Endothelial cell of umbilical vein (primary cell): ENCODE measurements at regions not wholly inside any gene's neighbourhood (a gene's known extent, or its start where the extent isn't known, plus 50 kb on each side); places are given as distances from the start of the nearest gene placed in this dataset.

Source experiments
- BruUV-seq: library from RNA; stranded (reverse); fragments of 400-500 nt; replicated peaks from 2 replicates; lab custom pipeline; 2021; lab: Mats Ljungman, UMichigan
- CTCF ChIA-PET: fragments of 300-600, 350-600 bp; sonication (Branson Sonifier 250); formaldehyde crosslinking; loops from one replicate; lab custom pipeline; 2021; ENCODE audit warnings: antibody characterized with exemption, inconsistent platforms; lab: Charles Lee
- POLR2A ChIA-PET: fragments of 300-600, 350-600 bp; sonication (Branson Sonifier 250); formaldehyde crosslinking; loops from one replicate; lab custom pipeline; 2021; ENCODE audit warnings: antibody characterized with exemption, inconsistent platforms; lab: Charles Lee
- DNase-seq: peaks from one replicate; pipeline ENCODE4 v3.0.0-alpha.2; 2011; ENCODE audit warnings: low read depth, low spot score
- FAIRE-seq: peaks from 2 replicates; lab custom pipeline; 2011; peaks lifted over from hg19 to GRCh38; lab: Jason Lieb, UNC
- H2AFZ ChIP-seq: 2 replicates; pipeline ENCODE4 v1.6.0; 2012; ENCODE audit warnings: low read depth, low read length, control low read depth, inconsistent platforms
- H3K27ac ChIP-seq: 2 replicates; pipeline ENCODE4 v1.5.1; 2011; ENCODE audit warnings: low read depth, mild to moderate bottlenecking, control low read depth, low read length, moderate library complexity; ENCODE audit not compliant: insufficient read depth
- H3K27me3 ChIP-seq, 2 experiments: 2 replicates each; pipeline versions ENCODE4 v1.6.0 to v1.6.1; 2011; ENCODE audit warnings: low read length in 2 of 2, mixed read lengths in 1 of 2; ENCODE audit not compliant: control insufficient read depth in 2 of 2, insufficient read depth in 2 of 2
- H3K36me3 ChIP-seq, 2 experiments: 2 replicates in 1 of 2; 3 replicates in 1 of 2; pipeline ENCODE4 v1.5.1; 2011; ENCODE audit warnings: low read length in 2 of 2, mild to moderate bottlenecking in 1 of 2, moderate library complexity in 1 of 2; ENCODE audit not compliant: control insufficient read depth in 2 of 2, insufficient read depth in 2 of 2; ENCODE audit errors: extremely low read depth in 1 of 2
- H3K4me1 ChIP-seq: 3 replicates; pipeline ENCODE4 v1.5.1; 2011; ENCODE audit warnings: mild to moderate bottlenecking, low read length; ENCODE audit not compliant: control insufficient read depth, insufficient read depth; ENCODE audit errors: extremely low read depth
- H3K4me2 ChIP-seq: 2 replicates; pipeline ENCODE4 v1.6.1; 2011; ENCODE audit warnings: low read length, control low read depth, mixed read lengths; ENCODE audit not compliant: insufficient read depth
- H3K4me3 ChIP-seq, 3 experiments: fragments of 200-600 bp in 1 of 3; sonication (generic), shearing (Covaris generic) in 1 of 3; replicated peaks in 1 of 3; 2 replicates each; pipeline ENCODE4 v1.5.1; 2011 to 2016; ENCODE audit warnings: control low read depth in 3 of 3, low read length in 3 of 3, mild to moderate bottlenecking in 2 of 3, inconsistent platforms in 1 of 3, low read depth in 1 of 3, moderate library complexity in 1 of 3; ENCODE audit not compliant: insufficient read depth in 1 of 3
- H3K79me2 ChIP-seq: 2 replicates; pipeline ENCODE4 v1.6.0; 2012; ENCODE audit warnings: low read length, inconsistent platforms; ENCODE audit not compliant: control insufficient read depth, insufficient read depth
- H3K9ac ChIP-seq: replicated peaks from 2 replicates; pipeline ENCODE3; 2011; ENCODE audit warnings: low read length, control low read depth; ENCODE audit not compliant: insufficient read depth; ENCODE audit errors: extremely low read depth
- H3K9me1 ChIP-seq: replicated peaks from 3 replicates; pipeline ENCODE4 v1.6.0; 2011; ENCODE audit warnings: mild to moderate bottlenecking, low read length; ENCODE audit not compliant: control insufficient read depth, insufficient read depth; ENCODE audit errors: extremely low read depth
- H3K9me3 ChIP-seq: replicated peaks from 2 replicates; pipeline ENCODE4 v1.5.1; 2012; ENCODE audit warnings: low read length, inconsistent platforms; ENCODE audit not compliant: control insufficient read depth, insufficient read depth
- H4K20me1 ChIP-seq: replicated peaks from 2 replicates; pipeline ENCODE3; 2011; ENCODE audit warnings: mild to moderate bottlenecking, low read length; ENCODE audit not compliant: control insufficient read depth, insufficient read depth; ENCODE audit errors: extremely low read depth
- CTCF ChIP-seq, 2 donors: IDR thresholded peaks; 1 replicate in 1 of 2; 2 replicates in 1 of 2; pipeline ENCODE4 v1.5.1; 2011; ENCODE audit warnings: low read length in 2 of 2, mild to moderate bottlenecking in 2 of 2, moderate library complexity in 2 of 2, control low read depth in 1 of 2, inconsistent platforms in 1 of 2, low read depth in 1 of 2; ENCODE audit not compliant: insufficient read depth in 1 of 2; ENCODE audit errors: extremely low read depth in 1 of 2
- EZH2 ChIP-seq: IDR thresholded peaks from 2 replicates; pipeline ENCODE4 v1.6.1; 2012; ENCODE audit warnings: borderline replicate concordance, low read depth, mild to moderate bottlenecking, moderate library complexity, low read length, inconsistent platforms; ENCODE audit not compliant: severe bottlenecking
- FOS ChIP-seq: IDR thresholded peaks from 2 replicates; pipeline ENCODE4 v1.6.1; 2011; ENCODE audit warnings: mild to moderate bottlenecking, low read length, moderate library complexity, borderline replicate concordance; ENCODE audit not compliant: insufficient read depth
- GATA2 ChIP-seq: IDR thresholded peaks from 2 replicates; pipeline ENCODE4 v1.7.0; 2011; ENCODE audit warnings: low read depth, mild to moderate bottlenecking, moderate library complexity, mixed read lengths, low read length; ENCODE audit not compliant: insufficient read length, insufficient read depth
- JUN ChIP-seq: IDR thresholded peaks from 2 replicates; pipeline ENCODE4 v1.6.1; 2011; ENCODE audit warnings: borderline replicate concordance, low read depth; ENCODE audit not compliant: insufficient read length, insufficient read depth
- MAX ChIP-seq: IDR thresholded peaks from 2 replicates; pipeline ENCODE4 v1.6.1; 2011; ENCODE audit not compliant: insufficient read depth, insufficient read length
- MYC ChIP-seq: IDR thresholded peaks from one replicate; pipeline ENCODE4 v1.6.1; 2011; ENCODE audit warnings: mild to moderate bottlenecking, low read depth, low read length
- POLR2A ChIP-seq: IDR thresholded peaks from 2 replicates; pipeline ENCODE4 v1.6.1; 2012; ENCODE audit warnings: low read depth, mild to moderate bottlenecking, control low read depth, low read length
- POLR2AphosphoS5 ChIP-seq: IDR thresholded peaks from 2 replicates; pipeline ENCODE4 v1.6.1; 2012; ENCODE audit warnings: low read depth, mild to moderate bottlenecking, control low read depth, low read length, moderate library complexity; ENCODE audit not compliant: insufficient read depth
- dilution Hi-C: fragments of 300-500 bp; cut with MboI; formaldehyde crosslinking; loops from one replicate; pipeline ENCODE4 v1.15.0; 2019; ENCODE audit warnings: low sequenced_read_pairs; ENCODE audit not compliant: extremely low pct_ligation_motif_present
- intact Hi-C: fragments of 100-400 bp; cut with micrococcal nuclease; formaldehyde crosslinking; loops from one replicate; pipeline ENCODE4 v1.10.0; 2022

GRCh38 chr4:160819791-160820190 is 1344.0 kb downstream of the FSTL5 start:
- TF ChIP-seq FOS: no peak
- no peak for TF ChIP-seq CTCF (IDR thresholded peaks at IDR 0.05; ENCODE audit: extremely low read depth in 1 of 2, insufficient read depth in 1 of 2, low read depth in 1 of 2, low read length in 2 of 2)
- no peak for TF ChIP-seq POLR2A
- no peak for TF ChIP-seq JUN
- no peak for TF ChIP-seq POLR2AphosphoS5
- TF ChIP-seq GATA2: no peak
- TF ChIP-seq MAX: no peak
- no peak for TF ChIP-seq EZH2
- no peak for TF ChIP-seq MYC
- dilution Hi-C loops (no loop called here), intact Hi-C loops (no loop called here)
- no peaks in the 10 kb centered on the region for H3K9me3 ChIP-seq
- no peaks in the 10 kb centered on the region for H3K79me2 ChIP-seq
- no peak overlapping the region for H3K4me2 ChIP-seq
- no peak overlapping the region for H3K9ac ChIP-seq
- no peaks in the 10 kb centered on the region for H4K20me1 ChIP-seq
- DNase-seq (no peak), FAIRE-seq (no peak)
- no peak overlapping the region for H3K4me3 ChIP-seq
- H3K9me1 ChIP-seq: no peaks in the 10 kb centered on the region
- BruUV-seq: no TSS peak
- ChIA-PET CTCF (no interaction called here), POLR2A (no interaction called here)
- H3K36me3 ChIP-seq: no peaks in the 10 kb centered on the region
- H2AFZ ChIP-seq: no peak overlapping the region
- no peaks in the 10 kb centered on the region for H3K27me3 ChIP-seq
- H3K27ac ChIP-seq: no peak overlapping the region
- H3K4me1 ChIP-seq: no peaks in the 10 kb centered on the region
